IMR-90 (cell line): ENCODE measurements at regions not wholly inside any gene's neighbourhood (a gene's known extent, or its start where the extent isn't known, plus 50 kb on each side); places are given as distances from the start of the nearest gene placed in this dataset.

ENCODE experiments used
- ATAC-seq: fragments of 200-7000 bp; cut with Tn5 transposase; 2 replicates; pipeline ENCODE4 v1.9.1; 2020; ENCODE audit warnings: low read depth, mild to moderate bottlenecking, moderate library complexity
- BruUV-seq: library from RNA; stranded (reverse); fragments of 400-500 nt; replicated peaks from 2 replicates; lab custom pipeline; 2021; lab: Mats Ljungman, UMichigan
- CTCF ChIA-PET: fragments of 300-600 bp; formaldehyde crosslinking; extraction: SDS; loops from one replicate; lab custom pipeline; 2021; ENCODE audit warnings: antibody characterized with exemption; lab: Yijun Ruan, JAX
- POLR2A ChIA-PET: fragments of 300-600 bp; sonication (Branson Sonifier 250); formaldehyde crosslinking; loops from one replicate; lab custom pipeline; 2022; ENCODE audit warnings: antibody characterized with exemption; ENCODE audit not compliant: unreplicated experiment; lab: Charles Lee
- DNase-seq: peaks from one replicate; pipeline ENCODE4 v3.0.0; 2013
- H2AFZ ChIP-seq: replicated peaks from 2 replicates; pipeline ENCODE3; 2013; ENCODE audit warnings: low read length, mild to moderate bottlenecking; ENCODE audit not compliant: poor library complexity
- H2AK5ac ChIP-seq: 2 replicates; pipeline ENCODE4 v1.6.1; 2013; ENCODE audit warnings: low read depth, low read length, inconsistent platforms
- H2AK9ac ChIP-seq: replicated peaks from 2 replicates; pipeline ENCODE3; 2013; ENCODE audit warnings: mild to moderate bottlenecking, low read depth, low read length, moderate library complexity; ENCODE audit not compliant: poor library complexity
- H2BK120ac ChIP-seq: 2 replicates; pipeline ENCODE4 v1.6.1; 2013; ENCODE audit warnings: low read depth, low read length, inconsistent platforms
- H2BK15ac ChIP-seq: 3 replicates; pipeline ENCODE4 v1.6.1; 2013; ENCODE audit warnings: low read depth, low read length, inconsistent platforms
- H2BK20ac ChIP-seq: 2 replicates; pipeline ENCODE4 v1.6.1; 2013; ENCODE audit warnings: low read depth, mild to moderate bottlenecking, inconsistent platforms, low read length, moderate library complexity
- H2BK5ac ChIP-seq: 2 replicates; pipeline ENCODE4 v1.6.1; 2013; ENCODE audit warnings: mild to moderate bottlenecking, low read depth, low read length, inconsistent platforms; ENCODE audit not compliant: poor library complexity, severe bottlenecking
- H3K14ac ChIP-seq: replicated peaks from 2 replicates; pipeline ENCODE4 v1.6.1; 2013; ENCODE audit warnings: low read depth, low read length, inconsistent platforms
- H3K18ac ChIP-seq: 2 replicates; pipeline ENCODE4 v1.6.1; 2013; ENCODE audit warnings: low read depth, low read length, control low read depth
- H3K23ac ChIP-seq: 2 replicates; pipeline ENCODE4 v1.6.1; 2013; ENCODE audit warnings: low read depth, low read length, inconsistent platforms
- H3K27ac ChIP-seq: 2 replicates; pipeline ENCODE4 v1.5.1; 2013; ENCODE audit warnings: mild to moderate bottlenecking, control low read depth, low read length; ENCODE audit not compliant: insufficient read depth
- H3K27me3 ChIP-seq: 2 replicates; pipeline ENCODE4 v1.6.1; 2013; ENCODE audit warnings: low read length; ENCODE audit not compliant: control insufficient read depth, insufficient read depth
- H3K36me3 ChIP-seq: 2 replicates; pipeline ENCODE4 v1.6.1; 2013; ENCODE audit warnings: low read length, mixed read lengths; ENCODE audit not compliant: control insufficient read depth, insufficient read depth
- H3K4ac ChIP-seq: 2 replicates; pipeline ENCODE4 v1.6.1; 2013; ENCODE audit warnings: low read depth, low read length, inconsistent platforms
- H3K4me1 ChIP-seq: 2 replicates; pipeline ENCODE4 v1.6.1; 2013; ENCODE audit warnings: low read length, mixed read lengths; ENCODE audit not compliant: control insufficient read depth, insufficient read depth
- H3K4me2 ChIP-seq: 2 replicates; pipeline ENCODE4 v1.6.1; 2013; ENCODE audit warnings: low read depth, mild to moderate bottlenecking, control low read depth, low read length, moderate library complexity
- H3K4me3 ChIP-seq: 2 replicates; pipeline ENCODE4 v1.5.1; 2013; ENCODE audit warnings: low read depth, mild to moderate bottlenecking, control low read depth, low read length, moderate library complexity; ENCODE audit not compliant: insufficient read depth
- H3K56ac ChIP-seq: 2 replicates; pipeline ENCODE4 v1.6.1; 2013; ENCODE audit warnings: low read length, inconsistent platforms; ENCODE audit not compliant: insufficient read depth; ENCODE audit errors: extremely low read depth
- H3K79me1 ChIP-seq, 2 experiments: 2 replicates each; pipeline ENCODE4 v1.6.1; 2013; ENCODE audit warnings: low read length in 2 of 2, inconsistent platforms in 1 of 2, low read depth in 1 of 2
- H3K9ac ChIP-seq: 2 replicates; pipeline ENCODE4 v1.6.1; 2013; ENCODE audit warnings: low read depth, low read length, control low read depth
- H3K9me1 ChIP-seq: 2 replicates; pipeline ENCODE4 v1.6.1; 2013; ENCODE audit warnings: low read length, inconsistent platforms; ENCODE audit not compliant: insufficient read depth
- H3K9me3 ChIP-seq: 2 replicates; pipeline ENCODE4 v1.6.1; 2013; ENCODE audit warnings: low read length; ENCODE audit not compliant: control insufficient read depth, insufficient read depth
- H4K20me1 ChIP-seq: 2 replicates; pipeline ENCODE4 v1.6.1; 2013; ENCODE audit warnings: low read length, inconsistent platforms; ENCODE audit not compliant: insufficient read depth
- H4K5ac ChIP-seq: 2 replicates; pipeline ENCODE4 v1.6.1; 2013; ENCODE audit warnings: mild to moderate bottlenecking, low read depth, low read length, control low read depth
- H4K8ac ChIP-seq, 2 experiments: 2 replicates each; pipeline ENCODE4 v1.6.1; 2013; ENCODE audit warnings: low read depth in 2 of 2, low read length in 2 of 2, control low read depth in 1 of 2, inconsistent platforms in 1 of 2
- H4K91ac ChIP-seq: 2 replicates; pipeline ENCODE4 v1.6.1; 2013; ENCODE audit warnings: low read depth, low read length, inconsistent platforms; ENCODE audit not compliant: insufficient read depth
- BHLHE40 ChIP-seq: fragments of 150-350 bp; IDR thresholded peaks from 2 replicates; pipeline ENCODE4 v1.6.1; 2016; ENCODE audit warnings: mild to moderate bottlenecking, low read depth, low read length
- CHD1 ChIP-seq: IDR thresholded peaks from 2 replicates; pipeline ENCODE4 v1.6.1; 2012; ENCODE audit warnings: low read depth, low read length, improper control_type of control experiment
- CTCF ChIP-seq: conservative IDR thresholded peaks from 2 replicates; pipeline ENCODE4 v1.5.1; 2012; ENCODE audit warnings: mild to moderate bottlenecking, low read depth, low read length, improper control_type of control experiment
- FOS ChIP-seq: fragments of 150-350 bp; IDR thresholded peaks from 2 replicates; pipeline ENCODE4 v1.6.1; 2016; ENCODE audit warnings: low read depth, low read length
- MAFK ChIP-seq: IDR thresholded peaks from 2 replicates; pipeline ENCODE4 v1.6.1; 2012; ENCODE audit warnings: low read depth, low read length, improper control_type of control experiment
- MAZ ChIP-seq: IDR thresholded peaks from 2 replicates; pipeline ENCODE4 v1.6.1; 2012; ENCODE audit warnings: low read depth, mild to moderate bottlenecking, low read length, improper control_type of control experiment, moderate library complexity, borderline replicate concordance
- MXI1 ChIP-seq: IDR thresholded peaks from 2 replicates; pipeline ENCODE4 v1.6.1; 2012; ENCODE audit warnings: low read depth, mild to moderate bottlenecking, low read length, moderate library complexity, borderline replicate concordance
- NFE2L2 ChIP-seq: fragments of 150-350 bp; IDR thresholded peaks from 2 replicates; pipeline ENCODE4 v1.6.1; 2016; ENCODE audit warnings: low read depth, mild to moderate bottlenecking, low read length
- POLR2A ChIP-seq: IDR thresholded peaks from 2 replicates; pipeline ENCODE4 v1.6.1; 2012; ENCODE audit warnings: mild to moderate bottlenecking, low read depth, low read length
- RAD21 ChIP-seq: IDR thresholded peaks from 2 replicates; pipeline ENCODE4 v1.6.1; 2012; ENCODE audit warnings: low read length, improper control_type of control experiment
- RCOR1 ChIP-seq: IDR thresholded peaks from 2 replicates; pipeline ENCODE4 v1.6.1; 2012; ENCODE audit warnings: mild to moderate bottlenecking, low read length, improper control_type of control experiment; ENCODE audit not compliant: insufficient replicate concordance
- RFX5 ChIP-seq: IDR thresholded peaks from 2 replicates; pipeline ENCODE4 v1.8.0; 2012; ENCODE audit warnings: low read depth, mild to moderate bottlenecking, low read length, moderate library complexity
- SMC3 ChIP-seq: fragments of 150-350 bp; IDR thresholded peaks from 2 replicates; pipeline ENCODE4 v1.6.1; 2016; ENCODE audit warnings: low read depth, mild to moderate bottlenecking, antibody characterized with exemption, low read length, moderate library complexity
- WGBS, 2 experiments: methylation state at CpG; one replicate each; pipeline versions ENCODE4 v1.1.5 to v1.1.7; 2013; ENCODE audit warnings: missing lambda C conversion rate in 2 of 2; ENCODE audit not compliant: insufficient read length in 1 of 2; ENCODE audit errors: extremely low coverage in 2 of 2; 5-methylcytosine and 5-hydroxymethylcytosine counted together
- dilution Hi-C: fragments of 300-500 bp; cut with HindIII; formaldehyde crosslinking; loops from one replicate; pipeline ENCODE4 v1.14.3; 2018; ENCODE audit warnings: low sequenced_read_pairs; ENCODE audit not compliant: unreplicated experiment
- in situ Hi-C: fragments of 300-500 bp; cut with MboI; formaldehyde crosslinking; loops from 3 replicates; pipeline ENCODE4 v1.14.3; 2019; ENCODE audit warnings: low sequenced_read_pairs, inconsistent platforms, mixed read lengths
- intact Hi-C: fragments of 100-400 bp; cut with micrococcal nuclease; formaldehyde crosslinking; loops from 2 replicates; pipeline ENCODE4 v1.10.0; 2022
- TF ChIP-seq, protein P1 (sequence below): fragments of 150-350 bp; IDR thresholded peaks from 2 replicates; pipeline ENCODE4 v1.6.1; 2017; ENCODE audit warnings: mild to moderate bottlenecking, antibody characterized with exemption, low read length, low read depth

GRCh38 chr11:106520920-106521319, 443.5 kb downstream of the AASDHPPT start:
- H2AK5ac ChIP-seq = no peak overlapping the region
- CTCF ChIA-PET = no interaction called here
- no peak overlapping the region for H2AFZ ChIP-seq
- no peak overlapping the region for H3K56ac ChIP-seq
- no peak overlapping the region for H2BK20ac ChIP-seq
- H4K20me1 ChIP-seq = no peaks in the 10 kb centered on the region
- no peaks in the 10 kb centered on the region for H3K4me1 ChIP-seq
- H2BK5ac ChIP-seq = no peak overlapping the region
- H3K9ac ChIP-seq = no peak overlapping the region
- no peak overlapping the region for H3K18ac ChIP-seq
- no peak overlapping the region for H4K5ac ChIP-seq
- no TSS peak for BruUV-seq
- no peak overlapping the region for H2BK120ac ChIP-seq
- no peaks in the 10 kb centered on the region for H3K27me3 ChIP-seq
- H3K4me3 ChIP-seq = no peak overlapping the region
- POLR2A ChIA-PET = no interaction called here
- no peaks in the 10 kb centered on the region for H3K9me3 ChIP-seq
- H3K9me1 ChIP-seq = no peaks in the 10 kb centered on the region
- H3K79me1 ChIP-seq = no peaks in the 10 kb centered on the region
- no peak overlapping the region for H3K14ac ChIP-seq
- DNase-seq (no peak), ATAC-seq (no peak)
- no peak overlapping the region for H3K27ac ChIP-seq
- TF ChIP-seq MAZ = no peak
- no peak for TF ChIP-seq RCOR1
- no peak for TF ChIP-seq BHLHE40
- no peak for TF ChIP-seq RFX5
- no peak for TF ChIP-seq MXI1
- TF ChIP-seq NFE2L2 = no peak
- TF ChIP-seq MAFK = no peak
- TF ChIP-seq CTCF = no peak
- TF ChIP-seq SMC3 = no peak
- no peak for TF ChIP-seq CHD1
- TF ChIP-seq FOS = no peak
- no peak for TF ChIP-seq RAD21
- no peak for TF ChIP-seq POLR2A
- TF ChIP-seq, protein P1, sequence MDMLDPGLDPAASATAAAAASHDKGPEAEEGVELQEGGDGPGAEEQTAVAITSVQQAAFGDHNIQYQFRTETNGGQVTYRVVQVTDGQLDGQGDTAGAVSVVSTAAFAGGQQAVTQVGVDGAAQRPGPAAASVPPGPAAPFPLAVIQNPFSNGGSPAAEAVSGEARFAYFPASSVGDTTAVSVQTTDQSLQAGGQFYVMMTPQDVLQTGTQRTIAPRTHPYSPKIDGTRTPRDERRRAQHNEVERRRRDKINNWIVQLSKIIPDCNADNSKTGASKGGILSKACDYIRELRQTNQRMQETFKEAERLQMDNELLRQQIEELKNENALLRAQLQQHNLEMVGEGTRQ = no peak
- H4K8ac ChIP-seq = no peak overlapping the region
- dilution Hi-C loops (no loop called here), in situ Hi-C loops (no loop called here), intact Hi-C loops (no loop called here)
- WGBS, 2 experiments = no CpG with 5 or more reads among the region's 1 CpG
- H4K91ac ChIP-seq = no peak overlapping the region
- no peaks in the 10 kb centered on the region for H3K36me3 ChIP-seq
- no peak overlapping the region for H3K4me2 ChIP-seq
- H3K23ac ChIP-seq = no peak overlapping the region
- H2AK9ac ChIP-seq = no peak overlapping the region
- H3K4ac ChIP-seq = no peak overlapping the region
- H2BK15ac ChIP-seq = no peak overlapping the region
